ENCODE measurements at regions not wholly inside any gene's neighbourhood (a gene's known extent, or its start where the extent isn't known, plus 50 kb on each side); places are given as distances from the start of the nearest gene placed in this dataset.
"Not testable (repeated sequence)": the region's sequence is repeated elsewhere in the genome, so short reads cannot be mapped to it uniquely, and the experiment has no call there.

GRCh38 chr3:35448681-35449080 lies 190.6 kb upstream of the ARPP21 start:
- no peak for DNase-seq

GRCh38 chr3:35454819-35455218 lies 184.5 kb upstream of the ARPP21 start:
- DNase-seq, result not testable (repeated sequence)

- no peak for DNase-seq
Measured at GRCh38 chr3:35473956-35474355, 165.4 kb upstream of the ARPP21 start.

- DNase-seq, result not testable (repeated sequence)
Measured at GRCh38 chr3:35482566-35482965, 156.8 kb upstream of the ARPP21 start.

- DNase-seq, result no peak
Measured at GRCh38 chr3:35483131-35483530, 156.2 kb upstream of the ARPP21 start.

- DNase-seq, result no peak
Measured at GRCh38 chr3:35484929-35485530, 154.3 kb upstream of the ARPP21 start.

GRCh38 chr3:35486295-35486694 lies 153.0 kb upstream of the ARPP21 start:
- DNase-seq, result no peak

- no peak for DNase-seq
Measured at GRCh38 chr3:35487376-35487775, 151.9 kb upstream of the ARPP21 start.

GRCh38 chr3:35488526-35488925 lies 150.8 kb upstream of the ARPP21 start:
- no peak for DNase-seq

- DNase-seq, result no peak
Measured at GRCh38 chr3:35492841-35493240, 146.5 kb upstream of the ARPP21 start.

GRCh38 chr3:35498506-35499210 lies 140.7 kb upstream of the ARPP21 start:
- DNase-seq, result no peak

- no peak for DNase-seq
Measured at GRCh38 chr3:35500641-35501350, 138.5 kb upstream of the ARPP21 start.

- no peak for DNase-seq
Measured at GRCh38 chr3:35502699-35503098, 136.6 kb upstream of the ARPP21 start.

- DNase-seq, result no peak
Measured at GRCh38 chr3:35505181-35505580, 134.1 kb upstream of the ARPP21 start.

GRCh38 chr3:35505772-35506171 lies 133.6 kb upstream of the ARPP21 start:
- no peak for DNase-seq

GRCh38 chr3:35519936-35520335 lies 119.4 kb upstream of the ARPP21 start:
- no peak for DNase-seq

GRCh38 chr3:35521196-35521595 lies 118.1 kb upstream of the ARPP21 start:
- DNase-seq, result no peak

- DNase-seq, result no peak
Measured at GRCh38 chr3:35522450-35522849, 116.9 kb upstream of the ARPP21 start.

- DNase-seq, result no peak
Measured at GRCh38 chr3:35523074-35523473, 116.3 kb upstream of the ARPP21 start.

GRCh38 chr3:35523838-35524237 lies 115.5 kb upstream of the ARPP21 start:
- no peak for DNase-seq

GRCh38 chr3:35524856-35525255 lies 114.5 kb upstream of the ARPP21 start:
- DNase-seq, result no peak

- no peak for DNase-seq
Measured at GRCh38 chr3:35528728-35529127, 110.6 kb upstream of the ARPP21 start.

GRCh38 chr3:35529337-35529736 lies 110.0 kb upstream of the ARPP21 start:
- no peak for DNase-seq

GRCh38 chr3:35537265-35537664 lies 102.1 kb upstream of the ARPP21 start:
- no peak for DNase-seq
